ENCODE measurements at regions not wholly inside any gene's neighbourhood (a gene's known extent, or its start where the extent isn't known, plus 50 kb on each side); places are given as distances from the start of the nearest gene placed in this dataset.

- TF ChIP-seq POLR2A (IDR thresholded peaks at IDR 0.05; ENCODE audit: low read length) = no peak
- TF ChIP-seq GATA1 (IDR thresholded peaks at IDR 0.05; ENCODE audit: low read depth, low read length) = no peak
Observed at GRCh38 chr2:118711603-118712002, 135.8 kb downstream of the EN1 start.
